Stimulated activated CD4-positive, alpha-beta T cell treated with anti-CD3 and anti-CD28 coated beads, Interleukin-2, amount 100 ng/mL, for 48 hours (primary cell): ENCODE measurements at regions not wholly inside any gene's neighbourhood (a gene's known extent, or its start where the extent isn't known, plus 50 kb on each side); places are given as distances from the start of the nearest gene placed in this dataset.

ENCODE experiments used
- DNase-seq, 2 donors: peaks; one replicate each; pipeline ENCODE4 v3.0.0-alpha.2; 2020

GRCh38 chr15:99440551-99441443, 125.0 kb upstream of the MEF2A start:
- no peak for DNase-seq

GRCh38 chr15:99441444-99441800, 124.4 kb upstream of the MEF2A start:
- no peak for DNase-seq

DNA sequence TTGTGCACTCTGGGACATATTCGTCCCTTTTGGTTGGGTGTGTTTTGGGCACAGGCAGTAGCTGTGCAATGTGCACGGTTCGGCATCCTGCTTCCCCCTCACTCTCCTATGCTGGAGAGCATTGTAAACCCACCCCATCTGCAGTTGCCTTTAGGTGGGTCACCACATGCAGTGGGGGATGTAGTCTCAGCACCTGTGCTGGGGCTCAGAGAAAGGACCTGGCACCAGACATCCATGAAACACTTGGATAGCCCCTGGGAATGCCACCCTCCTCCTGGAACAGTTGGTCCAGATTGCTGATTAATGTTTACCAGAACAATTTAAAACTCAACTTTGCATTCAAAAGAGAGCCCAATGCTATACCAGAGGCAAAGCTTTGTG, 123.9 kb upstream of the MEF2A start:
- DNase-seq = no peak

- DNase-seq = no peak
These were observed 123.4 kb upstream of the MEF2A start for GRCh38 chr15:99442252-99442897.

- no peak for DNase-seq
These were observed 122.6 kb upstream of the MEF2A start for GRCh38 chr15:99443056-99443756.

DNA sequence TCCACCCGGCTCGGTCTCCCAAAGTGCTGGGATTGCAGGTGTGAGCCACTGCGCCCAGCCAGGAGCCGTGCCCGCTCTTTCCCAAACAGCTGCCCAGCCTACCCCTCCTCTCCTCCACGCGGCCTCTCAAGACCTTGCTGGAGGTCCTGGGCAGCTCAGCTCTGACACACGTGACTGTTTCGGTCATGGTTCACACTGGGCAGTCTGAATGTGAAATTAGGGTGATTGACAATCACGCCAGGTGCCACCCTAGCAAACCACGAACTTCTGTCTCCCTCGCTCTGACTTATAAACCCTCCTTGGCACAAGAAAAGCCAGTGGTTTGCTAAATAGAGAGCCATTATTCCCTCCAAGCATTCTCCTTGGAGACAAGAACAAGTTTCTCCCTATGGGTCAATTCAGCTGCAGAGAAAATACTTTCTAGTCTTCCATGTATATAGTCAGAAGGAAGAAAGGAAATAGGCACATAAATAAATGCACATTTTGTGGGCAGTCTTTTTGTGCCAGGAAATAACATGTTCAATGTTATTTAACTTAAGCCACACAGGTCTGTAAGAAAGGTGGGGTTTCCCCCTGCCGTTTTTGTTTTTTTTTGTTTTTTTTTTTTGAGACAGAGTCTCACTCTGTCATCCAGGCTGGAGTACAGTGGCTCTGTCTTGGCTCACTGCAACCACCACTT, 121.9 kb upstream of the MEF2A start:
- DNase-seq = no peak

GRCh38 chr15:99445272-99445850, 120.4 kb upstream of the MEF2A start:
- no peak for DNase-seq

DNA sequence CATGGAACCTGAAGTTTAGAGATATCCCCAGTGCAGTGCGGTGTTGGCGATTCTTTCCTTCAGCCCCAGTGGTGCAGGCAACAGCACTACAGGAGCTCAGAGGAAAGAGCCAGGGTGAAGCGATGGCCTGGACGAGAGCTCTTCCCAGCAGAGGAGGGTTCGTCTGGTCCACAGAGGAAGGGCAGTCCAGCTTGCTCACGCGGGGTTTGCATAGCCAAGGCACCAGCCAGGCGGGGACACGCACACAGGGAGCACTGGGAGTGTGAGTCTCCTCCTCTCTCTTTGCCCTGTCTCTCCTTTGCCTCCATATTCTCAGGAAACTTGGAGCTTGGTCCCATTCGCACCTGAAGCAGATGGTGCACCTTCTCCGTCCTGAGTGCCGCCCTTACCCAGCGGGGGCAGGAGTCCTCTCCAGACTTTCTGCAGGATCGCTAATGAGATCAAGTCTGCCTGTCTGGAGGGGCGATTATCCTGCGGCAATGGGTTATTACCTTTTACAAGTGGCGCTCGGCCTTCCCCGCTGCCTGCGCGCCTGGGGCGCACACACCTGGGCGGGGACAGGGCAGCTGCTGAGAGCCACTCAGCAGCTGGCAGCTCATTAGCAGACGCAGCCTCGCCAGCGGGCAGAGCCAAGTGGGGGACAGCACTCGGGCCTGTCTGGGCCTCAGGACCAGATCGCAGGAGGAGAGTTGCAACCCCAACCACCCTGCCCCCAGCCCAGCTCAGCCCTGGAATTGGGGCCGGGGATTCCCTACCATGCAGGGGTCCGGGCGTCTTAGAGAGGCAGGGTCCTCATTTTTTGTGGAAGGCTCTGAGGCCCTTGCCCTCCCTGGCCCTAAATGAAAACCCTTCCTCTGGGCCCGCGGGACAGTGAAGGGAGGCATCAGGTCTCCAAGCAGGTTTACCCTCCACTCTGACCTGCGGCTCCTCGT, 119.0 kb upstream of the MEF2A start:
- DNase-seq = no peak

- no peak for DNase-seq
These were observed 118.0 kb upstream of the MEF2A start for GRCh38 chr15:99447497-99448371.

- DNase-seq = no peak
These were observed 116.3 kb upstream of the MEF2A start for GRCh38 chr15:99449514-99449913.

DNA sequence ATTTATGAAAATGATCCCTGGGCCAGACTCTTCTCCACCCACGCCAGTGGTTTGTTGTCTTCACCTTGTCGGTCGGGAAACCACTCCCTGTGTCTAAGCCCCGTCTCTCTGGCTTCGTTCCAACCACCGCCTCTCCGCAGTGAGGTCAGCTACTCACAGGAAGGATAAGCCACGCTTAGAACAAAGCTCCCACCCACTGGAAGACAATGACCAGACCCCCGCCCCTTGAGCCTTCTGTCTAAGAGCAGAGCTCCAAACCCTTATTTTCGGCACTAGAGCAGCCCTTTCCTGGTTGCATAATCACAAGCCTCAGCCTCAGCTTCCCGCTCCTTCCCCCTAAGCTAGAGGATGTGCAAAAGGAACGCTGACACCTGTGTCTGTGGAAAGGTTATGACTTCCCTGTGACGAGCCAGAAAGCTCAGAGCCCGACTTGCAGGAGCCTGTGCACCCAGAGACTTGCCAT, 114.9 kb upstream of the MEF2A start:
- peak; percentile 54 to 60 for DNase-seq

DNA sequence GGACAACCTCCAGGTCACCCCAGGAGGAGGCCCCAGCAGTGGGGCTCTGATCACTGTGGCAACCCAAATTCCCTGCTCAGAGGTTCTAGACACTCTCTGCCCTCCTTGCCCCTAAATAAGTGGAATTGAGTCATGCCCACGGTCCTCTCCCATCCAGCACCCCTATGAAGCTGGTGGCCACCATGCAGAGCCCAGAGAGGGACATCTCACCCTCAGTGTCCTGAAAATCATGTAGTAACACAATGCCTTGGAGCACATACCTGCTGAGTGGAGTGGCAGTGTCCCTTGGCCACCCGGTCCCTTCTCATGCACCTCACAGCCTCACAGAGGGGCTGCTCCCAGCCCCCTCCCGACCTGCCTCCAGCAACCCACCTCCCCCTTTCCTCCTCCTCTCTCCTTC, 114.3 kb upstream of the MEF2A start:
- DNase-seq = no peak

- no peak for DNase-seq
These were observed 113.8 kb upstream of the MEF2A start for GRCh38 chr15:99452010-99452409.

DNA sequence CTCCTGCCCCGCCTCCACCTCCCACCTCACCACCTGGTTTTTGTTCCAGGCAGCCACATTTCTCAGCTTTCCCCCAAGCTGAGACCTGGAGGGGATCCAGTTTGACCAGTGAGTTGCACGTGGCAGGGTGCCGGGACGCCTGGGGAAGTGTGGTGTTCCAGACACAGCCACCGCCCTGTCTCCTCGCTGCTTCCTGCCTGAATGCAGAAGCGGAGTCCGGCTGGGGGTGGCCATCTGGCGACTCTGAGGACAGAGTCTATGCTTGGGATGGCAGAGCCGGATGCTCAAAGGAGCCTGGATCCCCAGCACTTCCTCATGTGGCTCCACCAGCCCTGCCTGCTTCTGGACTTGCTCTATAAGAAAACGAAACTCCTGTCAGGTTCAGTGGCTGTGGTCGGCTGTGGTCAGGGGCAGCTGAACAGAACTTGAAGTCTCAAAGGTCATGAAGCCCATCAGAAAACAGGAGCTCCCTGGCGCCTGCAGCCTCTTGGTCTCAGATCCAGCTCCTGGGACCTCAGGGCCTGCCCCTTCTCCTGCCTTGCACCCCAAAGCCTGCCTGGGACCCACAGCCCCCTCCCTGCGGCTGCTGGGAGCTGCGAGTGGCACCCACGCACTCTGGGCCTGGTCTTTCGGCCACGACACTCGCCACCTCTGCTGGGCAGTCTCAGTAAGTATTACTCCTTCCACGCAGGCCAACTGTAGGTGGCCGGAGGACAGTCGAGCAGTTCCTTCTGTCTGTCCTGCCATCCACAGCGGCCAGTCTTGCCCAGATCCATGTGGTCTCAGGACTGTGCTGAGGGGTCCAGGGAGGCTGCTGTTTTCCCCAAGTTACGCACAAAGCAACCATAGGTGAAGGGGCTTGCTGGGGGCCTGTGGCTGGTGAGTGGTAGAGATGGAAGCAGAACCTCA, 112.8 kb upstream of the MEF2A start:
- no peak for DNase-seq

DNA sequence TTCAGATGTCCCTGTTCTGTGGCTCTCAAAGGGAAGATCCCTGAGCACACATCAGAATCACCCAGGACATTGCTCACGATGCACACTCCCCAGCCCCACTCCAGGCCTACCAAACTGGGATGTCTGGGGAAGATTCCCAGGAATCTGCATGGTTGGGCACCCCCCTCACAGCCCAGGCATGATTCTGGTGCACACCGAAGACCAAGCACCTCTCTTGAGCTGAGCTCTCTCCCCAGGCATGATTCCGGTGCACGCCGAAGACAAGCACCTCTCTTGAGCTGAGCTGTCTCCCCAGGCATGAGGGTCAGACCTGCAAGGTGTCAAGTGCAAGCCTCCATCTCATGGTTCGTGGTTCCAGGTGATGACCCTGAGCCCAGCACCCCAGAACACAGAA, 112.2 kb upstream of the MEF2A start:
- no peak for DNase-seq

DNA sequence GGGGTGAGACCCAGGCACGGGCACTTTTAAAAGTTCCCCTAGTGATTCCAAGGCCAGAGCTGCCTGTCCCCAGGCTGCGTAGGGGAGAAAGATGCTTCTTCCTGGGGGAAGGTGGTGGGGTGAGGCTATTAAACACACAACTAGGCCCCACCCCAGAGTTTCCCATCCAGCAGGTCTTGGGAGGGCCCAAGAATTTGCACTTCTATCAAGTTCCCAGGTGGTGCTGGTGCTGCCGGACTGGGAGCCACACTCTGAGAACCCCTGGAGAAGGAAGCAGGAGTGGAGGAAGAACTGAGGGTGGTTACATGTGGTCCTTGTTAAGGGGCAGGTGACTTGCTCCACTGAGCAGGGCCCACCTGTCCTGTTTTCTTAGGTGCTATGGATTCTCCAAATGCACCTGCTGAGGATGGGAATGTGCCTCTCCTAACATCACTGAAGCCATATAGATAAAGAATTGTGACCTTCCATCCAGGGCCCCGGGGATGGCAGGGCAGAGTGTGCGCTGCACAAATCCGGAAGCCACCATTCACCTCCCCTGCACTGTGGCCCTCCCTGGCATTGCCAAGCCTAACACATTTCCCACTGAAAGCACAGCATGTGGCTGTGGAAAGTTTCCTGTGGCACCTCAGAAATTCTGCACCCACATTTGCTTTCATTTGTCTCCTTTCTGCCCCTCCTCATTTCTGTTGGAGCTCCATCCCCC, 111.5 kb upstream of the MEF2A start:
- no peak for DNase-seq

- DNase-seq = no peak
These were observed 110.6 kb upstream of the MEF2A start for GRCh38 chr15:99454941-99455788.

- no peak for DNase-seq
These were observed 110.0 kb upstream of the MEF2A start for GRCh38 chr15:99455789-99456160.
